Kidney glomerular epithelial cell (primary cell): ENCODE measurements at regions not wholly inside any gene's neighbourhood (a gene's known extent, or its start where the extent isn't known, plus 50 kb on each side); places are given as distances from the start of the nearest gene placed in this dataset.

Source experiments
- DNase-seq: peaks from one replicate; lab custom pipeline; 2025; lab: John Stamatoyannopoulos, UW

- no peak for DNase-seq
Measured at GRCh38 chr7:156223935-156224832, 411.9 kb upstream of the SHH start.

GRCh38 chr7:156222611-156223010 is 410.3 kb upstream of the SHH start:
- no peak for DNase-seq

GRCh38 chr7:156222151-156222550 is 409.9 kb upstream of the SHH start:
- DNase-seq, result no peak

GRCh38 chr7:156220701-156221100 is 408.4 kb upstream of the SHH start:
- no peak for DNase-seq

GRCh38 chr7:156220078-156220605 is 407.9 kb upstream of the SHH start:
- DNase-seq, result no peak

- DNase-seq, result no peak
Measured at GRCh38 chr7:156219307-156220077, 407.2 kb upstream of the SHH start.

- no peak for DNase-seq
Measured at GRCh38 chr7:156218544-156219306, 406.5 kb upstream of the SHH start.

GRCh38 chr7:156217803-156218202 is 405.5 kb upstream of the SHH start:
- no peak for DNase-seq

GRCh38 chr7:156209087-156209486 is 396.8 kb upstream of the SHH start:
- DNase-seq, result no peak

- no peak for DNase-seq
Measured at GRCh38 chr7:156207306-156207705, 395.0 kb upstream of the SHH start.

- no peak for DNase-seq
Measured at GRCh38 chr7:156206174-156206573, 393.9 kb upstream of the SHH start.

GRCh38 chr7:156204820-156205219 is 392.6 kb upstream of the SHH start:
- DNase-seq, result no peak

GRCh38 chr7:156203923-156204322 is 391.7 kb upstream of the SHH start:
- DNase-seq, result no peak

GRCh38 chr7:156198277-156198676 is 386.0 kb upstream of the SHH start:
- DNase-seq, result no peak

- DNase-seq, result no peak
Measured at GRCh38 chr7:156196649-156197048, 384.4 kb upstream of the SHH start.

GRCh38 chr7:156195276-156195675 is 383.0 kb upstream of the SHH start:
- no peak for DNase-seq

GRCh38 chr7:156194813-156195212 is 382.6 kb upstream of the SHH start:
- no peak for DNase-seq

- no peak for DNase-seq
Measured at GRCh38 chr7:156192921-156193320, 380.7 kb upstream of the SHH start.

- no peak for DNase-seq
Measured at GRCh38 chr7:156191090-156191489, 378.8 kb upstream of the SHH start.

- no peak for DNase-seq
Measured at GRCh38 chr7:156185076-156185475, 372.8 kb upstream of the SHH start.

GRCh38 chr7:156184164-156184563 is 371.9 kb upstream of the SHH start:
- DNase-seq, result no peak
